Uterus (tissue), 3 donors: ENCODE measurements at regions not wholly inside any gene's neighbourhood (a gene's known extent, or its start where the extent isn't known, plus 50 kb on each side); places are given as distances from the start of the nearest gene placed in this dataset.

Experiments
- DNase-seq, 2 donors: peaks; one replicate each; pipeline ENCODE4 v3.0.0-alpha.2; 2019 to 2020
- H3K27ac ChIP-seq, 2 donors: fragments of 200-600 bp; sonication (generic); 1 replicate in 1 of 2; 2 replicates in 1 of 2; pipeline ENCODE4 v1.5.1; 2016 to 2018
- H3K27me3 ChIP-seq, 2 donors: fragments of 200-600 bp; sonication (generic); one replicate each; pipeline ENCODE4 v1.5.1; 2018 to 2019; ENCODE audit warnings: control low read depth in 1 of 2
- H3K36me3 ChIP-seq, 2 donors: fragments of 200-600 bp; sonication (generic); one replicate each; pipeline ENCODE4 v1.5.1; 2019; ENCODE audit warnings: control low read depth in 1 of 2
- H3K4me1 ChIP-seq, 2 donors: fragments of 200-600 bp; sonication (generic); one replicate each; pipeline ENCODE4 v1.5.1; 2018 to 2019; ENCODE audit warnings: control low read depth in 1 of 2
- H3K4me3 ChIP-seq, 2 donors: fragments of 200-600 bp; sonication (generic); 1 replicate in 1 of 2; 2 replicates in 1 of 2; pipeline ENCODE4 v1.5.1; 2018 to 2019; ENCODE audit warnings: mild to moderate bottlenecking in 1 of 2
- H3K9me3 ChIP-seq, 2 donors: fragments of 200-600 bp; sonication (generic); one replicate each; pipeline ENCODE4 v1.5.1; 2019; ENCODE audit warnings: control low read depth in 1 of 2
- POLR2A ChIP-seq, 2 donors: fragments of 450-650 bp; IDR thresholded peaks; one replicate each; pipeline ENCODE4 v1.6.1; 2016; ENCODE audit warnings: antibody characterized with exemption in 2 of 2, mild to moderate bottlenecking in 1 of 2, moderate library complexity in 1 of 2
- intact Hi-C: fragments of 100-400 bp; cut with DNase I; formaldehyde crosslinking; loops from one replicate; pipeline ENCODE4 v1.15.1; 2023; ENCODE audit warnings: low total_unique reads
- TF ChIP-seq, protein P1 (sequence below), 4 experiments: fragments of 200-600 bp in 2 of 4; fragments of 450-650 bp in 2 of 4; sonication (generic) in 2 of 4; IDR thresholded peaks; one replicate each; pipeline ENCODE4 v1.5.1; 2016 to 2019; ENCODE audit warnings: antibody characterized with exemption in 4 of 4, mild to moderate bottlenecking in 2 of 4, moderate library complexity in 1 of 4
- donor health status: DM: yes; HTN: yes; CAD: no.

DNA sequence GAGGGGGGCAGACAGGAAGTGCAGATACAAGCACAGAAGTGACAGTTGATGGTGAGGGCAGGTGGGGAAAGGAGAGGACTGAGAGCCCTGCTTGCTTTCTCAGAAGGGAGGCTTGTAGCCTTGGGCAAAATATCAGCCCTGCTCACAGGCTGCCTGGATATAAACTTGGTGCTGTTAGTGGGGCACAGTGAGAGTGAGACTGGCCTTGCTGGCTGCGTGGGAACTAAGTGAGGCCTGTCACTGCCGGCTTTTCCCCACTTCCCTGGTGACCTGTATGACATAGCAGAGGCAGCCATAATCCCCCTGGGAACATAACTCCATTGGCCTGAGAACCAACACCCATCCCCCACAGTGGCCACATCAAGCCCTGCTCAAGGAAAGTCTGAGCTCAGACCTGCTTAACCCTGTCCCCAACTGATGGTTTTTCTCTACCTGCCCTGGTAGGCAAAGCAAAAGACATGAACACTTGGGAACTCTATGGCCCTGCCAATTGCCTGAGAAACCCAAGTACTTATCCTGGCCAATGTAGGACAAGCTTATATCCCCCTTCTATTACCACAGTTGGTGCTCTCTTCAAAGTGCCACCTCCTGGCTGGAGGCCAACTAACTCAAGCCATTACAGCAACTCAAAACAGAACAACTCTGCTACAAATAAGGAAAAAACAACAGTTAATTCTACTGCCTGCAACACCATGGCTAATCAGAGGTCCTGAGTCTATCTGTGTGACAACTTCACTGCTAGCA, 472.7 kb downstream of the PLPP3 start:
- no peaks in the 10 kb centered on the region for H3K36me3 ChIP-seq
- no peaks in the 10 kb centered on the region for H3K27me3 ChIP-seq
- H3K4me3 ChIP-seq = no peak overlapping the region
- no peak overlapping the region for H3K27ac ChIP-seq
- DNase-seq = no peak
- peaks cover 0 to 9% of the 10 kb centered on the region in 2 donors for H3K9me3 ChIP-seq
- TF ChIP-seq POLR2A (IDR thresholded peaks at IDR 0.05) = no peak
- TF ChIP-seq, protein P1, sequence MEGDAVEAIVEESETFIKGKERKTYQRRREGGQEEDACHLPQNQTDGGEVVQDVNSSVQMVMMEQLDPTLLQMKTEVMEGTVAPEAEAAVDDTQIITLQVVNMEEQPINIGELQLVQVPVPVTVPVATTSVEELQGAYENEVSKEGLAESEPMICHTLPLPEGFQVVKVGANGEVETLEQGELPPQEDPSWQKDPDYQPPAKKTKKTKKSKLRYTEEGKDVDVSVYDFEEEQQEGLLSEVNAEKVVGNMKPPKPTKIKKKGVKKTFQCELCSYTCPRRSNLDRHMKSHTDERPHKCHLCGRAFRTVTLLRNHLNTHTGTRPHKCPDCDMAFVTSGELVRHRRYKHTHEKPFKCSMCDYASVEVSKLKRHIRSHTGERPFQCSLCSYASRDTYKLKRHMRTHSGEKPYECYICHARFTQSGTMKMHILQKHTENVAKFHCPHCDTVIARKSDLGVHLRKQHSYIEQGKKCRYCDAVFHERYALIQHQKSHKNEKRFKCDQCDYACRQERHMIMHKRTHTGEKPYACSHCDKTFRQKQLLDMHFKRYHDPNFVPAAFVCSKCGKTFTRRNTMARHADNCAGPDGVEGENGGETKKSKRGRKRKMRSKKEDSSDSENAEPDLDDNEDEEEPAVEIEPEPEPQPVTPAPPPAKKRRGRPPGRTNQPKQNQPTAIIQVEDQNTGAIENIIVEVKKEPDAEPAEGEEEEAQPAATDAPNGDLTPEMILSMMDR (IDR thresholded peaks at IDR 0.05) = no peak
- no peaks in the 10 kb centered on the region for H3K4me1 ChIP-seq
- intact Hi-C loops = no loop called here

DNA sequence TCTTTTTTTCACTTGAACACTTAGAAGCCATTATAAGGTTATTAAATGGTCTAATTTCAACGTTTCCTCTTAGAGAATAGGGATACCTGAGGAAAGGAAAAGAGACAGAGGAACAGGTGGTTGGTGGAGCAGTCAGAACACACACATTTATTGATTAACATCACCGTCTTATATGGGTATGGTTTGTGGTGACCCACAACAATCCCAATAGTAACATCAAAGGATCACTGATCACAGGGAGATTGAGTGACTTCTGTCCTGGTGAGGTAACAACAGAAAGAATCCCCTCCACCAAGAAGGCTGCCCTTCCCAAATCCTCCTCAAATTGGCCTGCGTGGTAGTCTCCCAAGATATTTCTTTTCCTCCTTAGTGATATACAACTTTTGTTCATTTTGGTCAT, 474.0 kb downstream of the PLPP3 start:
- Histone ChIP-seq H3K4me3 (no peak overlapping the region), H3K4me1 (no peaks in the 10 kb centered on the region), H3K36me3 (no peaks in the 10 kb centered on the region), H3K9me3 (peaks cover 0 to 5% of the 10 kb centered on the region in 2 donors), H3K27me3 (no peaks in the 10 kb centered on the region), H3K27ac (no peak overlapping the region)
- DNase-seq = no peak
- no peak for TF ChIP-seq POLR2A (IDR thresholded peaks at IDR 0.05)
- TF ChIP-seq, protein P1 (IDR thresholded peaks at IDR 0.05) = no peak
- intact Hi-C loops = no loop called here

DNA sequence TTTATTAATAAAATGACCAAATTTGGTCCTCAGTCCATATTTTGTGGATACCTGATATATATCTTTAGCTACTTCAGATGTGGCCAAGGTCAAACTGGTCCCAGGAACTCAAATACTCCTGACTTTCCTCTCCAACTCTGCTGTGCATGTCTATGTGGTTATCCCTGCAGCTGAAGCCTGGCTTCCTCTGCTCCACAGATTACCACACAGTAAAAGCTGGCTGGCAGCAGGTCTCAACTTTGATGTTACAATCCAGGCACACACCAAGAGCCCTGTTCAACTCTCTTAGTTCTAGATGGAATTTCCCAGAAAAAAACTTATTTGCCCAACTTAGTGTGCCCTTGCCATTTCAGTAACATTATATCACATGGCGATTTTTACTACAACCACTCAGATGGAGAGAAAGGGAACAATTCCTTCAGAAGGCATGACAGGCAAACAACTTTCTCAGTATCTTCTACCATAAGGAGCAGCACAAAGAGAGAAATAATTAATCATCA, 479.5 kb downstream of the PLPP3 start:
- Histone ChIP-seq H3K27me3 (no peaks in the 10 kb centered on the region), H3K4me3 (no peak overlapping the region), H3K9me3 (peaks cover 0 to 5% of the 10 kb centered on the region in 2 donors), H3K36me3 (no peaks in the 10 kb centered on the region), H3K4me1 (no peaks in the 10 kb centered on the region), H3K27ac (no peak overlapping the region)
- TF ChIP-seq POLR2A (IDR thresholded peaks at IDR 0.05) = no peak
- TF ChIP-seq, protein P1 (IDR thresholded peaks at IDR 0.05) = no peak
- intact Hi-C loops = no loop called here
- DNase-seq = no peak

DNA sequence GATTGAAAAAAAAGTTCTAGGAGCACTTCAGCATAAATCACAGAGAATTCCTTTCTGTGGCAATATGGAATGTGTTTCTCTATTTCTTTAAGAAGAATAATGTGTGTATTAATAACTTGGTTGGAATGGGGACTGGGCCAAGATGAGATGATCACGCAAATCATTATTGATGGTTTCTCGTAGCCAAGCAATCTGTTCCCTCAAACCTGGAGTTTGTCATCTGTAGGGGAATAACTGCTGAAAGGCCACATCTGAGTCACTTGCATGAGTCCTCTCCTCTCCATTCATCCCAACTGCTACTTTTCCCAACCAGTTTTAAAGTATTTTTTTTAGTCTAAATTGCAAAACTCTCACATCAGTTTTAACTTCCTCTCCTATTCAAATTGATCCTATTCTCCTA, 480.4 kb downstream of the PLPP3 start:
- Histone ChIP-seq H3K27me3 (no peaks in the 10 kb centered on the region), H3K9me3 (no peaks in the 10 kb centered on the region), H3K27ac (no peak overlapping the region), H3K36me3 (no peaks in the 10 kb centered on the region), H3K4me1 (no peaks in the 10 kb centered on the region), H3K4me3 (no peak overlapping the region)
- TF ChIP-seq POLR2A (IDR thresholded peaks at IDR 0.05) = no peak
- TF ChIP-seq, protein P1 (IDR thresholded peaks at IDR 0.05) = no peak
- no peak for DNase-seq
- intact Hi-C loops = no loop called here

DNA sequence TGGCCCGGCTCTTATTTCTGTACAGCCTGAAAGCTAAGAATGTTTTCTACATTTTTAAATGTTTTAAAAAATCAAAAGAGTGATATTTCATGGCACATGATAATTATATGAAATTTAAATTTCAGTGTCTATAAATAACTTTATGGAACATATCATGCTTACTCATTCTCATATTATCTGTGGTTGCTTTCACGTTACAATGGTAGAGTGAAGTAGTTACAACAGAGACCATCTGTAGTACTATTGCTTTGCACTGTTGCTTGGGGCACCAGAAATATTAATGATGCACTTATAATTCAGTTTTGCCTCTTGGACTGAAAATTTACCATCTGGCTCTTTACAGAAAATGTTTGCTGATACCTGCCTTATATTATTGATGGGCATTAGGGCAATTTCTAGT, 481.6 kb downstream of the PLPP3 start:
- no peaks in the 10 kb centered on the region for H3K4me1 ChIP-seq
- H3K27ac ChIP-seq = no peak overlapping the region
- intact Hi-C loops = no loop called here
- no peak for DNase-seq
- no peak for TF ChIP-seq POLR2A (IDR thresholded peaks at IDR 0.05)
- TF ChIP-seq, protein P1 (IDR thresholded peaks at IDR 0.05) = no peak
- H3K9me3 ChIP-seq = no peaks in the 10 kb centered on the region
- H3K27me3 ChIP-seq = no peaks in the 10 kb centered on the region
- no peaks in the 10 kb centered on the region for H3K36me3 ChIP-seq
- no peak overlapping the region for H3K4me3 ChIP-seq
